HG02623 (cell line): ENCODE measurements at regions not wholly inside any gene's neighbourhood (a gene's known extent, or its start where the extent isn't known, plus 50 kb on each side); places are given as distances from the start of the nearest gene placed in this dataset.
"Not testable (repeated sequence)": the region's sequence is repeated elsewhere in the genome, so short reads cannot be mapped to it uniquely, and the experiment has no call there.

Experiments
- ATAC-seq: cut with Tn5 transposase; IDR thresholded peaks from one replicate; pipeline ENCODE4 v1.9.1; 2021; ENCODE audit warnings: moderate library complexity; ENCODE audit not compliant: unreplicated experiment

GRCh38 chr21:23131177-23131576 lies 2133.0 kb downstream of the NCAM2 start:
- no peak for ATAC-seq

- ATAC-seq: no peak
Measured at GRCh38 chr21:23138797-23139196, 2140.6 kb downstream of the NCAM2 start.

- ATAC-seq: no peak
Measured at GRCh38 chr21:23152130-23152529, 2153.9 kb downstream of the NCAM2 start.

GRCh38 chr21:23153842-23154241 lies 2155.6 kb downstream of the NCAM2 start:
- ATAC-seq: not testable (repeated sequence)

GRCh38 chr21:23155281-23155680 lies 2157.1 kb downstream of the NCAM2 start:
- no peak for ATAC-seq

GRCh38 chr21:23160914-23161313 lies 2162.7 kb downstream of the NCAM2 start:
- ATAC-seq: no peak

GRCh38 chr21:23162198-23162946 lies 2164.2 kb downstream of the NCAM2 start:
- no peak for ATAC-seq
